ENCODE measurements at regions not wholly inside any gene's neighbourhood (a gene's known extent, or its start where the extent isn't known, plus 50 kb on each side); places are given as distances from the start of the nearest gene placed in this dataset.

GRCh38 chr1:218718206-218718605, 373.1 kb downstream of the TGFB2 start:
- ATAC-seq = no peak

DNA sequence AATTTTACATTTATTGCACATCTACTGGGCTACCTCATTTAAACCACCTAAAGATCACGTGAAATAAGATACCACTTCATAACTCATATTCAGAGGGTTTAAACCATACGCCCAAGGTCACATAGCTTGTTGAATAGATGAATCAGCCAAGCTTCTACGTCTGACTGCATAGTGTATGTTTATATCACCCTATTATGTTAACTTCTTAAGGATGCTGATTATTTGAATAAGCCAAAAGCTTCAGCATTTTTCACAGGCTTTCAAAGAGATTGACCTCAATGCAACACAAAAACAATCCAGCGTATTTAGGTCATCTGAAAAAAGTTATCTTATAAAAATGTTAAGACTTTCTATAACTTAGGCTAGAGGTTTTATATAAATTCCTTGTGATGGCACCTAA, 373.8 kb downstream of the TGFB2 start:
- ATAC-seq = no peak

- ATAC-seq = no peak
These were observed 383.9 kb downstream of the TGFB2 start for GRCh38 chr1:218728898-218729565.

DNA sequence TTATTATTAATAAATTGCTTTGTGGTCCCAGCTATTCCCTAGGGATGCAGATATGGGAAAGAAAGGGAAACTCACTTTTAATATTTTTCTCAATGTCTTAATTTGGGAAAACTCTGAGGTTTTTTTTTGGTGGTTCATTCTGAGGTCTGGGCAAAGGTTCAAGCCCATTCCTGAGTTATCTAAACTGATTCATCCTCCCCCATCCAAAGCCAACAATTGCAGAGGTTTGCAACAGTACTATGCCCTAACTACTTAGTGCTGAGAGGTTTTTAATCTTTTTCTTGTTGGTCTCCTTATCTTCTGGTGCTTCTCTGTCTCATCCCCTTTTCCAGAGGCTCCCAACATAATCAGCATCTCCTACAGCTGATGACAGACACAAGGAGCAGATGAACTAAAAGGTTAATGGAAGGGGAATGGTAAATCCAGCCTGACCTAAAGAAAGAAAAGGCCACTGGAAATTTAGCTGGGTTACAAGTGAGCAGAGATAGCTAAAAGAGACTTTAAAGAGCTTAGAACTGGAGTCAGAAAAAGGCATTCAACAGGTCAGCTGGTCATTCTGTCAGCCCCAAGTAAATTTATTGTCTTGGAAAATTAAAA, 390.4 kb downstream of the TGFB2 start:
- no peak for ATAC-seq

- ATAC-seq = no peak
These were observed 394.3 kb downstream of the TGFB2 start for GRCh38 chr1:218739426-218739825.

GRCh38 chr1:218741852-218742251, 396.7 kb downstream of the TGFB2 start:
- ATAC-seq = no peak

- ATAC-seq = no peak
These were observed 397.5 kb downstream of the TGFB2 start for GRCh38 chr1:218742467-218743262.

DNA sequence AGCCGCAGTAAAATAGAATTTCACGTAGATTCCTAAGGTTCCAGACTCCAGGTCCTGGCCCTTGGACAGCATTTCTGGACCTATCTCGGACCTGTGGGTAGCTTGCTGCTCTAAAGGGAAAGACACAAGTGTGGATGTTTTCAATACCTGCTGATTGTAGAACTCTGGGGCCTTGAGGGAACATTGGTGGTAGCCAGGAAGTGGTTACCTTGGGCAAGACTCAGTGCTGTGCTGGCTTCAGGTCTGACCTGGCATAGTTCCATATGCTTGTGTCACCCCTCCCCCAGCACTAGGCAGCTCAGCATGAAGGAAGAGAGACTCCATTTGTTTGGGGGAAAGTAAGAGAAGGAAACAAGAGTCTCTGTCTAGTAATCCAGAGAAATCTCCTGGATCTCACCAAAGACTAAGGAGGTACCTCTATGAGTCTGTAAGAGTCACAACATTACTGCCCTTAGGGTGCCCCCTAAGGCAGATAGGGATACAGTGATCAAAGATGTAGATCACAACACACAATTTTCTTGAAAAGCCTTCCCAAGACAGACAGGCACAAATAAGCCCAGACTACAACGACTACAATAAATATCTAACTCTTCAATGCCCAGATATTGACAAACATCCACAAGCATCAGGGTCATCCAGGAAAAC, 398.8 kb downstream of the TGFB2 start:
- ATAC-seq = no peak

GRCh38 chr1:218748071-218748470, 402.9 kb downstream of the TGFB2 start:
- no peak for ATAC-seq

DNA sequence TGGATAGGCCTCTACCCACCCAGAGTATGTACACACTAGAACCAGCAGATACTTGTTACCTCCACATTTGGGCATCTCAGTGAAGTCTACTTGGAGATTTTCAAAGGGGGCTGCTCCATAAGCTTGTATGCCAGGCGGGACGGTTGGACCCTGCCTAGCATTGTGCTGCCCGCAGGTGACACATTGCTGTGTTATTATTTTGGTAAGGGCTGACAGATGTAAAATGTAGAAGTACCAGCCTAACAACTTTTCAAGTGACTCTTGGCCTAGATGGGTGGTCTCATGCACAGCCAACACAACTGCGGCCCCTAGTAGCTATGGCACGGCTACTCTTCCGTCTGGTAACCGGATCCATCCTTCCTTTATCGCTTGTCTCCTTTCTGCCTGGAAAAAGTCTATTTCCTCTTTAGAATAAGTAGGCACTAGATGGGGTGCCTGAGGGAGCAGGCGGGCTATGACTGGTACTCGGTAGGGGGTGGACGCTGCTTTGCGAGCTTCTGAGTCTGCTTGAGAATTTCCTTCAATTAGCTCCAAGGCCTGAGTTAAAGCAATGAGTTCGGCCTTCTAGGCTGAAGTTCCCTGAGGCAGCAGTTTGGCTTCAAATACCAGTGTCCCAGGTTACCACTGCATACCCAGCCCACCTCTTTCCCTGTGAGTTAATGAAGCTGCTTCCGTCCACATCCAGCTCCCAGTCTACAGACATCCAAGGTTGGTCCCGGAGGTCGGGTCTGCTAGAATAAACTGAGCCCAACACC, 405.3 kb downstream of the TGFB2 start:
- ATAC-seq = no peak

DNA sequence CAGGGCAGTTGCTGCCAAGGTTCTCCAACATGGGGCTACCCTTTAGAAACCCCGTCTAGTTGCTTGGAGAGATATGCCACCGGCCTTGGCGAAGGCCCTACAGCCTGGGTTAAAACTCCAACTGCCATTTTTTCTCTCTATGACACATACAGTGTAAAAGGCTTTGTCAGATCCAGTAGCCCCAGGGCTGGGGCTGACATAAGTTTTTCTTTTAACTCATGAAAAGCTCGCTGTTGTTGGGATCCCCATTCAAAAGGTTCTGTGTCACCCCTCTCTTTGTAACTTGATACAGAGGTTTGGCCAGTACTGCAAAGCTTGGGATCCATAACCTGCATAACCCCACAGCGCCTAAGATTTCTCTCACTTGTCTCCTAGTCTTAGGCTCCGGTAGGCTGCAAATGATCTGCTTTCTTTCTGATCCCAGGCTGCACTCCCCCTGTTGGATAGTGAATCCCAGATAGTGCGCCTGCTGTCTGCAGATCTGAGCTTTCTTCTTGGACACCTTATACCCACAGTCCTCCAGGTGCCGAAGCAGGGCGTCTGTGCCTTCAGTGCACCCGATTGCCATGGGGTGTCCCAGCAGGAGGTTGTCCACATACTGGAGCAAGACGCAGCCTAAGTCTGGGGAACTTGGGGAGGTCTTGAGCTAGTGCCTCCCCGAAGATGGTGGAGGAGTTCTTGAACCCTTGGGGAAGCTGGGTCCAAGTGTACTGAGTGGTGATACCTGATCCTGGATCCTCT, 406.2 kb downstream of the TGFB2 start:
- peak; percentile 17 for ATAC-seq

GRCh38 chr1:218752126-218752525, 407.0 kb downstream of the TGFB2 start:
- ATAC-seq = no peak

DNA sequence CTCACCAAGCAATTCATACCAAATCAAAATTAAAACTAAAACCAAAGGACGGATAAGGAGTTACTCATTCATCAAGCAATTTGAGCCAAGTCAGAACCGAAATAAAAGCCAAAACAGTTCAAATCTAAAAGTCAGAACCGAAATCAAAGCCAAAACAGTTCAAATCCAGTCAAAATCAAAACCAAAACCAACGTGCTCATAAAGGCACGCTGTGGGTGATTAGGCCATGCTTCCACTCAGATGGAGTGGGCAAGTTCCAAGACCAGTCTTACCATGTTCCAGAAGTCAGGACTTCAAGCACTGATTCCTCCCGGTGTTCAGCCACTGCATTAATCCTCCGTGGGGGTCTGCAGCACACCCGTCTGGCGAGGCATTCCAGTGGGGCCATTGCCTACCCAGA, 409.3 kb downstream of the TGFB2 start:
- ATAC-seq = no peak

- ATAC-seq = no peak
These were observed 410.0 kb downstream of the TGFB2 start for GRCh38 chr1:218755128-218755527.

- ATAC-seq = no peak
These were observed 413.9 kb upstream of the LYPLAL1 start for GRCh38 chr1:218759795-218760194.

GRCh38 chr1:218760601-218761570, 412.8 kb upstream of the LYPLAL1 start:
- no peak for ATAC-seq

GRCh38 chr1:218763538-218763937, 410.1 kb upstream of the LYPLAL1 start:
- ATAC-seq = no peak

- ATAC-seq = no peak
These were observed 407.9 kb upstream of the LYPLAL1 start for GRCh38 chr1:218765753-218766152.

- no peak for ATAC-seq
These were observed 401.7 kb upstream of the LYPLAL1 start for GRCh38 chr1:218771931-218772330.

- no peak for ATAC-seq
These were observed 401.1 kb upstream of the LYPLAL1 start for GRCh38 chr1:218772575-218772974.

All from esophagus mucosa (tissue), 1 donor.